Panc1 (cell line): ENCODE measurements at regions not wholly inside any gene's neighbourhood (a gene's known extent, or its start where the extent isn't known, plus 50 kb on each side); places are given as distances from the start of the nearest gene placed in this dataset.

Experiments used
- ATAC-seq: fragments of 200-7000 bp; cut with Tn5 transposase; 2 replicates; pipeline ENCODE4 v1.9.1; 2020; ENCODE audit warnings: mild to moderate bottlenecking, moderate library complexity
- BruUV-seq: library from RNA; stranded (reverse); fragments of 400-500 nt; replicated peaks from 2 replicates; lab custom pipeline; 2021; lab: Mats Ljungman, UMichigan
- CTCF ChIA-PET: fragments of 300-600 bp; sonication (Branson Sonifier 250); formaldehyde crosslinking; loops from one replicate; lab custom pipeline; 2022; ENCODE audit warnings: antibody characterized with exemption; lab: Charles Lee
- POLR2A ChIA-PET: fragments of 300-600 bp; sonication (Branson Sonifier 250); formaldehyde crosslinking; loops from one replicate; lab custom pipeline; 2022; ENCODE audit warnings: antibody characterized with exemption; lab: Charles Lee
- DNase-seq: peaks from one replicate; pipeline ENCODE4 v3.0.0-alpha.2; 2010; ENCODE audit warnings: low read depth, low spot score
- H3K27ac ChIP-seq: 2 replicates; pipeline ENCODE4 v1.5.1; 2011; ENCODE audit warnings: mild to moderate bottlenecking, low read length, inconsistent platforms
- H3K27me3 ChIP-seq: fragments of 200-500 bp; sonication (Bioruptor generic); 2 replicates; pipeline ENCODE4 v1.6.0; 2014; ENCODE audit warnings: low read length, inconsistent platforms; ENCODE audit not compliant: control insufficient read depth, insufficient read depth
- H3K36me3 ChIP-seq: fragments of 200-500 bp; sonication (Bioruptor generic); 2 replicates; pipeline ENCODE4 v1.5.1; 2014; ENCODE audit warnings: inconsistent platforms, mild to moderate bottlenecking, low read length, moderate library complexity; ENCODE audit not compliant: control insufficient read depth, insufficient read depth
- H3K4me1 ChIP-seq: 2 replicates; pipeline ENCODE4 v1.5.1; 2011; ENCODE audit warnings: inconsistent platforms, mild to moderate bottlenecking, low read length, moderate library complexity; ENCODE audit not compliant: control insufficient read depth, insufficient read depth
- H3K4me3 ChIP-seq, 2 experiments: 2 replicates each; pipeline ENCODE4 v1.5.1; 2011 to 2012; ENCODE audit warnings: low read depth in 2 of 2, low read length in 2 of 2, mild to moderate bottlenecking in 2 of 2, inconsistent platforms in 1 of 2, moderate library complexity in 1 of 2
- H3K9me3 ChIP-seq: fragments of 200-500 bp; sonication (Bioruptor generic); 2 replicates; pipeline ENCODE4 v1.5.1; 2014; ENCODE audit warnings: low read depth, mild to moderate bottlenecking, inconsistent platforms, low read length, moderate library complexity; ENCODE audit not compliant: control insufficient read depth, insufficient read depth
- POLR2AphosphoS5 ChIP-seq: IDR thresholded peaks from 2 replicates; pipeline ENCODE4 v1.6.1; 2012; ENCODE audit warnings: mild to moderate bottlenecking, low read depth, low read length, moderate library complexity
- SIN3A ChIP-seq: IDR thresholded peaks from 2 replicates; pipeline ENCODE4 v1.6.1; 2012; ENCODE audit warnings: low read depth, mild to moderate bottlenecking, low read length, moderate library complexity, borderline replicate concordance; ENCODE audit not compliant: insufficient read depth
- TCF7L2 ChIP-seq: IDR thresholded peaks from 2 replicates; pipeline ENCODE4 v1.6.1; 2011; ENCODE audit warnings: mild to moderate bottlenecking, low read depth, low read length, inconsistent platforms
- in situ Hi-C: cut with HindIII; loops from 2 replicates; pipeline ENCODE4 v1.10.0; 2016; ENCODE audit warnings: low sequenced_read_pairs, low pct_unique_long_range_greater_than_20kb
- intact Hi-C: fragments of 100-400 bp; cut with micrococcal nuclease; formaldehyde crosslinking; loops from one replicate; pipeline ENCODE4 v1.10.0; 2022; ENCODE audit not compliant: unreplicated experiment
- TF ChIP-seq, protein P1 (sequence below), 2 experiments: IDR thresholded peaks; 2 replicates each; pipeline ENCODE4 v1.6.1; 2011 to 2012; ENCODE audit warnings: low read depth in 2 of 2, control low read depth in 1 of 2, low read length in 1 of 2, mild to moderate bottlenecking in 1 of 2, moderate library complexity in 1 of 2; ENCODE audit not compliant: insufficient read depth in 1 of 2
- TF ChIP-seq, protein P2 (sequence below): fragments of 450-650 bp; IDR thresholded peaks from 2 replicates; pipeline ENCODE4 v1.5.1; 2017; ENCODE audit warnings: mild to moderate bottlenecking

DNA sequence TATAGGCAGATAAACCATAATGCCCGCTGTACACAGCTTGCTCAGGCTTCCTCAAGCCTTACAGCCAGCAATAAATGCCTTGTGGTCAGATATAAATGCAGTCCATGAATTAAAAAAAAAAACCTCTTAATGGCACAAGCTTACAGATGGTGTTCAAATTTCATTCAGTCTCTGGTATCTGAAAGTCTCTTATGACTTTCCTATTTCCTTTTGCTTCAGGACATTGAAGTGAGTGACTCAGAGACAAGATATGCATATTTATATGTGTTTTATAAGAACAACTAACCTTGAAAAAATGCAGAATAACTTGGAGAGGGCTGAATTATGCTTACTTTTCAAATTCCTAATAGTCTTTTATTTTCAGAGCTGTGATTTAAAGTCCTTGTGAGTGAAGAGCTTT is 426.9 kb upstream of the MIS18BP1 start:
- ATAC-seq (no peak), DNase-seq (no peak)
- Histone ChIP-seq H3K27ac (no peak overlapping the region), H3K4me3 (no peak overlapping the region), H3K36me3 (no peaks in the 10 kb centered on the region), H3K27me3 (no peaks in the 10 kb centered on the region), H3K4me1 (no peaks in the 10 kb centered on the region), H3K9me3 (no peaks in the 10 kb centered on the region)
- BruUV-seq, result no TSS peak
- intact Hi-C loops, result no loop called here
- ChIA-PET CTCF (no interaction called here), POLR2A (no interaction called here)
- TF ChIP-seq, protein P1, sequence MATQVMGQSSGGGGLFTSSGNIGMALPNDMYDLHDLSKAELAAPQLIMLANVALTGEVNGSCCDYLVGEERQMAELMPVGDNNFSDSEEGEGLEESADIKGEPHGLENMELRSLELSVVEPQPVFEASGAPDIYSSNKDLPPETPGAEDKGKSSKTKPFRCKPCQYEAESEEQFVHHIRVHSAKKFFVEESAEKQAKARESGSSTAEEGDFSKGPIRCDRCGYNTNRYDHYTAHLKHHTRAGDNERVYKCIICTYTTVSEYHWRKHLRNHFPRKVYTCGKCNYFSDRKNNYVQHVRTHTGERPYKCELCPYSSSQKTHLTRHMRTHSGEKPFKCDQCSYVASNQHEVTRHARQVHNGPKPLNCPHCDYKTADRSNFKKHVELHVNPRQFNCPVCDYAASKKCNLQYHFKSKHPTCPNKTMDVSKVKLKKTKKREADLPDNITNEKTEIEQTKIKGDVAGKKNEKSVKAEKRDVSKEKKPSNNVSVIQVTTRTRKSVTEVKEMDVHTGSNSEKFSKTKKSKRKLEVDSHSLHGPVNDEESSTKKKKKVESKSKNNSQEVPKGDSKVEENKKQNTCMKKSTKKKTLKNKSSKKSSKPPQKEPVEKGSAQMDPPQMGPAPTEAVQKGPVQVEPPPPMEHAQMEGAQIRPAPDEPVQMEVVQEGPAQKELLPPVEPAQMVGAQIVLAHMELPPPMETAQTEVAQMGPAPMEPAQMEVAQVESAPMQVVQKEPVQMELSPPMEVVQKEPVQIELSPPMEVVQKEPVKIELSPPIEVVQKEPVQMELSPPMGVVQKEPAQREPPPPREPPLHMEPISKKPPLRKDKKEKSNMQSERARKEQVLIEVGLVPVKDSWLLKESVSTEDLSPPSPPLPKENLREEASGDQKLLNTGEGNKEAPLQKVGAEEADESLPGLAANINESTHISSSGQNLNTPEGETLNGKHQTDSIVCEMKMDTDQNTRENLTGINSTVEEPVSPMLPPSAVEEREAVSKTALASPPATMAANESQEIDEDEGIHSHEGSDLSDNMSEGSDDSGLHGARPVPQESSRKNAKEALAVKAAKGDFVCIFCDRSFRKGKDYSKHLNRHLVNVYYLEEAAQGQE (IDR thresholded peaks at IDR 0.05; ENCODE audit: insufficient read depth in 1 of 2, low read depth in 2 of 2, low read length in 1 of 2), result no peak
- TF ChIP-seq SIN3A (no peak), TCF7L2 (no peak), POLR2AphosphoS5 (no peak)
- TF ChIP-seq, protein P2, sequence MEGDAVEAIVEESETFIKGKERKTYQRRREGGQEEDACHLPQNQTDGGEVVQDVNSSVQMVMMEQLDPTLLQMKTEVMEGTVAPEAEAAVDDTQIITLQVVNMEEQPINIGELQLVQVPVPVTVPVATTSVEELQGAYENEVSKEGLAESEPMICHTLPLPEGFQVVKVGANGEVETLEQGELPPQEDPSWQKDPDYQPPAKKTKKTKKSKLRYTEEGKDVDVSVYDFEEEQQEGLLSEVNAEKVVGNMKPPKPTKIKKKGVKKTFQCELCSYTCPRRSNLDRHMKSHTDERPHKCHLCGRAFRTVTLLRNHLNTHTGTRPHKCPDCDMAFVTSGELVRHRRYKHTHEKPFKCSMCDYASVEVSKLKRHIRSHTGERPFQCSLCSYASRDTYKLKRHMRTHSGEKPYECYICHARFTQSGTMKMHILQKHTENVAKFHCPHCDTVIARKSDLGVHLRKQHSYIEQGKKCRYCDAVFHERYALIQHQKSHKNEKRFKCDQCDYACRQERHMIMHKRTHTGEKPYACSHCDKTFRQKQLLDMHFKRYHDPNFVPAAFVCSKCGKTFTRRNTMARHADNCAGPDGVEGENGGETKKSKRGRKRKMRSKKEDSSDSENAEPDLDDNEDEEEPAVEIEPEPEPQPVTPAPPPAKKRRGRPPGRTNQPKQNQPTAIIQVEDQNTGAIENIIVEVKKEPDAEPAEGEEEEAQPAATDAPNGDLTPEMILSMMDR, result no peak
- in situ Hi-C loops, result no loop called here

DNA sequence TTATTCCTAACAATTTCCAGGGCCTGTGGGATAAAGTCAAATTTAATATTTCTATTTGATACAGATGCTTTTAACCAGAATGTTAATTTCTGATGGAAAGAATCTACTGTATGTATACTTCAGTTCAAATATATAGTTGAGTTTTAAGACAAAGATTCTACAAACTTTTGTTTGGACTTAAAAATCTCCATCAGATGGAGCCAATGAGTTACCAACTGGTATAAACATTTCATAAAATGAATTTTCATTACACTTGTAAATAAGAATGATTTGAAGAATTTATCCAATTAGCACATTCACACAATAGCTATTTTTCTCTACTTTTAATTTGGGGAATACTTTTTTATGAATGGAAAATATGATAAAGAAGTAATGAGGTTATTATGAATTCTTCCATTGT is 425.2 kb upstream of the MIS18BP1 start:
- no peak for TF ChIP-seq TCF7L2
- TF ChIP-seq POLR2AphosphoS5, result no peak
- TF ChIP-seq, protein P1 (IDR thresholded peaks at IDR 0.05; ENCODE audit: insufficient read depth in 1 of 2, low read depth in 2 of 2, low read length in 1 of 2), result no peak
- TF ChIP-seq, protein P2, result no peak
- TF ChIP-seq SIN3A, result no peak
- H3K4me3 ChIP-seq, result no peak overlapping the region
- BruUV-seq, result no TSS peak
- no peak overlapping the region for H3K27ac ChIP-seq
- H3K36me3 ChIP-seq, result no peaks in the 10 kb centered on the region
- no peaks in the 10 kb centered on the region for H3K27me3 ChIP-seq
- ChIA-PET POLR2A (no interaction called here), CTCF (no interaction called here)
- no peaks in the 10 kb centered on the region for H3K4me1 ChIP-seq
- in situ Hi-C loops, result no loop called here
- no peak for ATAC-seq
- DNase-seq, result no peak
- intact Hi-C loops, result no loop called here
- H3K9me3 ChIP-seq, result no peaks in the 10 kb centered on the region
